Epithelial cell of proximal tubule (primary cell): ENCODE measurements at regions not wholly inside any gene's neighbourhood (a gene's known extent, or its start where the extent isn't known, plus 50 kb on each side); places are given as distances from the start of the nearest gene placed in this dataset.

ENCODE experiments used
- DNase-seq: peaks from one replicate; pipeline ENCODE4 v3.0.0-alpha.2; 2011; ENCODE audit warnings: low read depth
- H3K4me3 ChIP-seq: 2 replicates; pipeline ENCODE4 v1.5.1; 2011; ENCODE audit warnings: low read depth, mild to moderate bottlenecking, low read length
- CTCF ChIP-seq: conservative IDR thresholded peaks from 2 replicates; pipeline ENCODE4 v1.5.1; 2012; ENCODE audit warnings: low read depth, mild to moderate bottlenecking, low read length

- DNase-seq, result no peak
- TF ChIP-seq CTCF, result no peak
- H3K4me3 ChIP-seq, result no peak overlapping the region
Observed at GRCh38 chr4:129672941-129673340, 577.0 kb downstream of the C4orf33 start.

GRCh38 chr4:129675036-129675435, 579.1 kb downstream of the C4orf33 start:
- no peak for DNase-seq
- no peak for TF ChIP-seq CTCF
- no peak overlapping the region for H3K4me3 ChIP-seq

GRCh38 chr4:129676934-129677333, 581.0 kb downstream of the C4orf33 start:
- DNase-seq, result no peak
- H3K4me3 ChIP-seq, result no peak overlapping the region
- no peak for TF ChIP-seq CTCF

- DNase-seq, result no peak
- no peak for TF ChIP-seq CTCF
Observed at GRCh38 chr4:129682586-129682985, 586.6 kb downstream of the C4orf33 start.

GRCh38 chr4:129707949-129708348, 612.0 kb downstream of the C4orf33 start:
- H3K4me3 ChIP-seq, result no peak overlapping the region
- TF ChIP-seq CTCF, result no peak
- no peak for DNase-seq

More at GRCh38 chr4:129682586-129682985, 586.6 kb downstream of the C4orf33 start:
- no peak overlapping the region for H3K4me3 ChIP-seq

GRCh38 chr4:129708784-129709183, 612.8 kb downstream of the C4orf33 start:
- H3K4me3 ChIP-seq, result no peak overlapping the region
- no peak for TF ChIP-seq CTCF
- no peak for DNase-seq

- H3K4me3 ChIP-seq, result no peak overlapping the region
- no peak for DNase-seq
- TF ChIP-seq CTCF, result no peak
Observed at GRCh38 chr4:129738175-129738574, 642.2 kb downstream of the C4orf33 start.
